Stimulated activated CD4-positive, alpha-beta T cell treated with anti-CD3 and anti-CD28 coated beads, Interleukin-2, amount 100 ng/mL, for 24 hours (primary cell): ENCODE measurements at regions not wholly inside any gene's neighbourhood (a gene's known extent, or its start where the extent isn't known, plus 50 kb on each side); places are given as distances from the start of the nearest gene placed in this dataset.

Experiments used
- DNase-seq, 2 donors: peaks; one replicate each; pipeline ENCODE4 v3.0.0-alpha.2; 2020

DNA sequence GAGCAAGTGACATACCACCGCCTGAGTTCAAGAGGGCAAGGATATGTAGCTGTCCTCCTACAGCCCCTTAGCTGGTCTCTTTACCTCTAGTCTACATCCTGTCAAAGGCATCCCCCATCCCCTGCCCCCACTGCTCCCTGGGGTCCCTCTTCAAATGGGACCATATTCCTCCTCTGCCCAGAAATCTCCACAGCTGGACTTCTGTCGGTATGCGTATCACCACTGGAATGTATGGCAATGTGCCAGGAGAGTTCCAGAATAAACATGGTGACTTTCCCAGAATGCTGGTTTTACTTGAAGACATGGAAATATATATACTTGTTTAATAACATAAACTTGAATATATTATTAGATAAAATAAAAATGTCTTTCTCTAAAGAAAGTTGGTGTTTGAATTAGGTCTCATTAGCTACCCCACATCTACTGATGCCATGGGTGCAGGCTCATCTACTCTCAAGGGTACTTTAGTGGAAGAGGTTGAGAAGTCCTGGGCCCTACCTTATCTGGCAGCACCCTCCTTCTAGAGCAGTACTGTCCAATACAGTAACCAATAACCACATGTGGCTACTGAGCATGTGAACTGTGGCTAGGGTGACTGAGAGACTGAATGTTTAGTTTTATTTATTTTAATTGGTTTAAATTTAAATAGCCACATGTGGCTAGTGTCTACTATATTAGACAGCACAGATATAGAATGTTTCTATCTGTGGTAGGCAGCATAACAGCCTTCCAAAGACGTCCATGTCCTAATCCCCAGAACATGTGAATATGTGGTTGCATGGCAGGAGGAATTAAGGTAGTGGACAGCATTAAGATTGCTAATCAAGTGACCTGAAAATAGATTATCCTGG lies 181.7 kb upstream of the SLC30A5 start:
- DNase-seq, result no peak

DNA sequence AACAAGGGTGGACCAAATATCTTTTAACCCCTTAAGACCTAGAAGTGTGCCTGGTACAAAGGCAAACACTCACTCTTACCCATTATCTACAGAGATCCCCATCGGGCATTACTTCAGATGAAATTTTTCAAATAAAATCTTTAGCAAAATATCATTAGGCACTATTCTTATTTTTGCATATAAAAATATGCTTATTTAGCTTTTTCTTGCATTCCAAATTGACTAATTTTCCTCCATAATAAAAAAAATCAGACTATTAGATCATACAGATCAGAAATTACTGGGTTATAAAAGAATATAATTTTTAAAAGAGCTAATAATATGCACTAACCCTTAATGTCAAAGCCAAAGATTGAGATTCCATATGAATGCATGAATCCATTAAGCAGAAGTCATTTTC lies 178.7 kb upstream of the SLC30A5 start:
- DNase-seq, result no peak

DNA sequence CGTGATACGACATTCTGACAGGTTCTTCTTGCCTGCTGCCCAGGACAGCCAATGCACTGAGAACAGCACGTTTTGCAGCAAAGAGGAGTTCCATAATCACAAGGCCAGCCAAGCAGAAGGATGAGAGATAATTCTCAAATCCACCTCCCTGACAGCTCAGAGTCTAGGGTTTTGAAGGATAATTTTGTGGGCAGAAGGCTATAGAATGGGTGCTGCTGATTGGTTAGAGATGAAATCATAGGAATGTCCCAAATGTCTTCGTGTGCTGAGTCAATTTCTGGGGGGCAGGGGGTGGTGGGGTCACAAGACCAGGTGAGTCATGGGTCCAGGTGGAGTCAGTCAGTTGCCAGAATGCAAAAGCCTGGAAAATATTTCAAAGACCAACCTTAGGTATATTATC lies 175.5 kb upstream of the SLC30A5 start:
- no peak for DNase-seq

DNA sequence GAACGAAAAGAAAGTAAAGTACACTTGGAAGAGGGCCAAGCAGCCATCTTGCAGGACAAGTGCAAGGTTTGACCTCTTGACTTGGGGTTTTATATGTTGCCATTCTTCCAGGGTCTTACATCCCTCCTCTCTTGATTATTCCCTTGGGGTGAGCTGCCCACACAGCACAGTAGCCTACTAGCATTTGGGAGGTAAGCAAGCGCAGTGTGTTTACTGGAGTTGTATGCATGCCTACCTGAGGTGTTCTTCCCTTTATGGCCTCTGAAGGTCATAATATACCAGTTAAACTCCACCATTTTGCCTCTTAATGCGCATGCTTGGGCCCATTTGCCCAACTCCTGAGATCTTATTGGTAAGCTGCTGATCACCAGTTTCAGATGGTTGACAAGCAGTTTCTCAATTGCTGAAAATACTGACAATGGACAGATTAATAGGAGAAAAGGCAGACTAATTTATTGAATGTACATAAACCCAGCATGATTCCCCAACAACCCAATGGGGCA lies 173.8 kb upstream of the SLC30A5 start:
- no peak for DNase-seq

DNA sequence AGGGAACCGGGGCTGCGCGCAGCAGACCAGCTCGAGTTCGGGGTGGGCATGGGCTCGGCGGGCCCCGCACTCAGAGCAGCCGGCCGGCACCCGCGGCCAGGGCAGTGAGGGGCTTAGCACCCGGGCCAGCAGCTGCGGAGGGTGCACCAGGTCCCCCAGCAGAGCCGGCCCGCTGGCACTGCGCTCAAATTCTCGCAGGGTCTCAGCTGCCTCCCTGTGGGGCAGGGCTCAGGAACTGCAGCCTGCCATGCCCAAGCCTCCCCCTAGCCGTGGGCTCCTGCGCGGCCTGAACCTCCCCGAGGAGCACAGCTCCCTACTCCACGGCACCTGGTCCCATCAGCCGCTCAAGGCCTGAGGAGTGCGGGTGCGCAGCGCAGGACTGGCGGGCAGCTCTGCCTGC lies 172.9 kb upstream of the SLC30A5 start:
- no peak for DNase-seq

DNA sequence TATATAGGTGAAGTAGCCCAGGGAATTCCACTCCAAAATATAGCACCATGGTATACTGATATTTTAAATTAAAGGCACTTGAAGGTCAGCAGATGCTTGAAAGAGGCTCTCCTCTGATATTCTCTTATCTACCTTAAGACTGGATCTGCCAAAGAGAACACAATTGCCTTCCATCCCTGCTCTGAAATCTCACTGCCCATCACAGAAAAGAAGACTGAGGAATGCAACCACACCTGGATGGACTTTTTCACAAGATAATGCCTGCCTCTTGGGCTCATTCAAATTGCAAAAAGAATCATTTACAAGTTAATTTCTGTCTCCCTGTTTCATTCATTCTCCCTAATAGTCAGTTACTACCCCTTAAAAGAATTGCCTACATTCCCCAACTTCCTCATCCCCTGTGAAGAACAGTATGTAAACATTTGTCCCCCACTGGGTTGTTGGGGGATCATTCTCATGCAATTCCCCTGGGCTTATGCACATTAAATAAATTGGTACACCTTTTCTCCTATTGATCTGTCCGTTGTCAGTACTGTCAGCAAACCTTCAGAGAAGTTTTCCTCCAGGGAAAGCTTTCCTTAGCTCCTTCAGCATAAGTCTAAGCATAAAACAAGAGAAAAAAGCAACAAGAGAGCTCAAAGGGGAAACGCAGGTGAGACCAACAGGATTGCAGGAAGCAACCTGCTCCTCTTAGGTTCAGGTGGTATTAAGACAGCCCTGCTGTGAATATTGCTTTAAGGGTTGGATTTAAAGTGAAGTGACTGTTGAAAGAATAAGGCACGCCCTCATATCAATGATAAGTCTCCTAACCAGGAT lies 171.4 kb upstream of the SLC30A5 start:
- DNase-seq, result no peak

DNA sequence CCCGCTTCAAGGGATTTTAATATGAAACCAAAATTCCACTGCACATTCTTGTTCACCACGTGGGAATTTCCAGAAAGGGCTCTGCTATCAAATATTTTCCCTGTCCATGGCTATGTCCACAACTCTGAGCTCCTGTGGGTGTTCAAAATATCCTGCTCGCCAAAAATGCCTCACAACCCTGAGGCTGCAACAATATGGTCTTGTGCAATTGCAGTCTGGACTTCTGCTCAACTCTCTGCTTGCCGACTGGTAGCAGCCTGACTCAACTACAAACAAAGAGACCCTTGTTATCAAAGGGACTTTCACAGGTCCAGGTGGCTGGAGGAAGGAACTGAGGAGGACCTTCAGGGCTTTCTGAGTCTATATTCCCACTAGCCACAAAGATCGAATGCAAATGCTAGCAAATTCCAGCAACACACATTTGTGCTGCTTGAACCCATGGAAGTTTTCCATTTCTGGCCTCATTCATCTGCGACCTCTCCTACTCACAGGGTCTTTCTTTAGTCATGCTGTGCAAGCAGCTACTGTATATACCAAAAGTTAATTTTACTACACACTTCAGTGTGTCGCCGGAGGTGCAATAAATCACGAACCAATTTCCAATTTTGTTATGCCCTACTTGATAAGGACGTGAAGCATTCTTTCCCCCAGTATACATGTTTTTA lies 169.2 kb upstream of the SLC30A5 start:
- DNase-seq, result no peak

DNA sequence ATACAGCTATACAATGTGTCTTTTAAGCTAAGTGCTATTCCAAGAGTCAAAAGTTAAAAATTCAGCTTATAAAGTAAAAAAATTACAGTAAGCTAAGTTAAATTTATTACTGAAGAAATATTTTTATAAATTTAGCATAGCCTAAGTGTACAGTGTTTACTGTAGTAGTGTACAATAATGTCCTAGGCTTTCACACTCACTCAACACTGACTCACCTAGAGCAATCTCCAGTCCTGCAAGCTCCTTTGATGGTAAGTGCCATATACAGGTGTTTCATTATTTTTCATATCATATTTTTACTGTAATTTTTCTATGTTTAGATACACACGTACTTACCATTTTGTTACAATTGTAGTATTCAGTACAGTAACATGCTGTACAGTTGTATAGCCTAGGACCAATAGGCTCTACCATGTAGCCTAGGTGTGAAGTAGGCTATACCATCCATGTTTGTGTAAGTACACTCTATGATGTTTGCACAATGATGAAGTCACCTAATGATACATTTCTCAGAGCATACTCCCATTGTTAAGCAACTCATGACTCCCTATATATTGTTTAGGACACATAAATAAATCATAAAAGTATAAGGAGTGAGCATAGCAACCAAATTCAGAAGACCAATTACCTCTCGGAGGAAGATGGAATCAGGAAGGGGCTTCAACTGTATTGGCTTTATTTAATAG lies 165.1 kb upstream of the SLC30A5 start:
- no peak for DNase-seq

DNA sequence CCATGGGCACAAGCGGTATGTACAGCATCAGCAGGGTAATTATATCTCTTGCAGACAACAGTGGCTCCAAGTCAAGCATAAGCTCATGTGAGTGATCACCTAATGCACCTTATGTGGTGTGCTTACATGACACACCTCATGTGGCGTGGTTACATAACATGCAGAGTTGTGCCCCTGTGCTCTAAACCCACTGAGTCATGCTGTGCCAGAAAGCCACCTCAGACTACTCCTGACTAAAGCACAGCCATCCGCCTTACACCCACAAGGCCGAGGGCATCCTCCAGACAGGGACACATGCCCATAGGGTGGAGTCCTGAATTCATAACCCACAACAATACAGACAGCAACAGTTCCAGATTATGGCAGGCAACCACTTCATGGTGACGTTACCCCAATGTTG lies 163.7 kb upstream of the SLC30A5 start:
- no peak for DNase-seq

DNA sequence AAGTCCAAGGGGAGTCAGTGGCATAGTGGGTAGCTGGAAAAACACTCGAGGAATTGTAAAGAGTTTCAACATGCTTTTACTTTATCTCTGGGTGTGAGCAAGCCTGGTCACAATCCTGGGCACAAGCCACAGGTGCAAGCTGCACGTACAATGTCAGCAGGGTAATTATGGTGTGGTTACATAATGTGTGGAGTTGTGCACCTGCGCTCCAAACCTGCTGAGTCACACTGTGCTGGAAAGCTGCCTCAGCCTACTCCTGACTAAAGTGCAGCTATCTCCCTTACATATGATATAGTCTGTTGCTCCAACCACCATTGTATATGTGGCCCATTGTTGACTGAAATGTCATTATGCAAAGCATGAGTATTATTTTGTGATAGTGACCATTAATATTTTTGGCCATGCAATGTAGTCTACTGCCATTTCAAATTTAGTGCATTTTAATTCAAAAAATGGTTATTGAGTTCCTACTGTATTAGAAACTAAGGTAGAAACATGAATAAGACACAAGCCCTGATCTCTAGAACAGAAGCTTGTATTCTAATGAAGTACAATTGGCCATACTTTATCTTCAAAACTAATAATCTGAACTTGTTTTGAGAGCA lies 160.9 kb upstream of the SLC30A5 start:
- DNase-seq, result peak in 1 of 2 donors; percentile 10

DNA sequence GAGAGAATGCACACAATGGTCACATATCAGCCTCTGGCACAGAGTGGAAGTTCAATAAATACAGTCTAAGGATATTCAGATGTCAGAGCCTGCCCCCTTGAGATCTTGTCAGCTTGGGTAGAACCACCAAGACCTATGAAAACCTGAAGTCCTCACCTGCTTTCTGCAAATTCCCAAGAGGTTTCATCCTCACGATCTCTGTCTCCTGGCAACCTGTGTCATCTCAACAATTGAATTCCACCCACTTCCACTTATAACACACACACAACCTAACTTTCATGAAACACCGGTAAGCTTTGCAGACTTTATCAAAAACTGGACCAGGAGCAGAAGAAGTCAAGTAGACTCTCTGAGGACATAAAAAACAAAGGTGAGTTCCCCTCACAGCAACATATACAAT lies 151.6 kb upstream of the SLC30A5 start:
- DNase-seq, result no peak

DNA sequence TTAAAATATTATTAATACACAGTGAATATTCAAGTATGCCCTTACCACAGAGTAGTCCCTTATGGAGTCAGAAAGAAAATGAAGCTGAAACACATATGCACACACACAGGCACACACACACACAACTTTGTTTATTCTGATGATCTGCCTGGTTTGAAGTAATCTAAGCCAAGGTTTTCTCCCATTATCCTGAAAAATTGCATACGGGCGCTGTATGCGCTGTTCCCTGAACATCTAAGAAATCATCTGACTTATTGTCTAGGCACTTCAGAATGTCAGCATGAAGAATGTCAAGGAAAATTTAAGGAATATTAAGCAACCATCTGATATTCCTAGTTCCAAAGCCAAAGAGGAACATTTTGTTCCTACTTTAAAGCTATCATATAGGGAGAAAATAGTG lies 147.1 kb upstream of the SLC30A5 start:
- no peak for DNase-seq

DNA sequence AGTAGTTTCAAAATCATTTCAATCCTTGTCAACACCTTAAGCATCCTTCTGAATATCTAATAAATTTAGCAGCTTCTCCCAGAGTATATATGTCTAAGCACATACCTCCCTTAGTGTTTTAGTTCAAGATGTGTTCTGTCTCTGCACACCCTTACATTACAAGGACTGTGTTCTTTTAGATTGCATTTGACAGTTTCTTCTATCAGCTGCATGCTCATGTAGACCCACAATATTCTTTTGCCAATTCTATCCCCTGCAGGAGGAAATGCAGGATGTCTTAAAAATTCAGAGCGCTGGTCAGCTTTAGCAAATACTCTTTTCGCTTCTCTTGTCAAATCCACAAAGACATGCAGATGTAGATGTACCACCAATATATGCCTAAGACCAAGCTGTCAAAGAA lies 145.8 kb upstream of the SLC30A5 start:
- no peak for DNase-seq

DNA sequence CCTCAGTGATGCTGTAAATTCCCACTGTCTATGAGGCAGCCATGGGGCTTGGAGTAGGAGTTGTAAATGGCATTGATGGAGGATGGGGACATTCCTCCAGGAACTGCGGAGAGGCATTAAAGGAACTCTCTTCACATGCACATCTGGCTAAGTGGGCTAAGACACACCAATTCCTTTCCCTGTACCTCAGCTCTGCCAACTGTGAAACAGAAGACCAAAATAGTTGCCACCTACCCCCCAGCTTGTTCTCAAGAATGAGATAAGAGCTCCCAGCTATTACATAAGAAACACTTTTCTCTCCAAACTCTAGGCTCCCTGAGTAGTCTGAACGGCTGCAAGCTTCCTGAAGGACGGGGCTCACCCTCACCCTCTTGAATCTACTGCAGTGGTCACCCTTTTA lies 144.6 kb upstream of the SLC30A5 start:
- no peak for DNase-seq

DNA sequence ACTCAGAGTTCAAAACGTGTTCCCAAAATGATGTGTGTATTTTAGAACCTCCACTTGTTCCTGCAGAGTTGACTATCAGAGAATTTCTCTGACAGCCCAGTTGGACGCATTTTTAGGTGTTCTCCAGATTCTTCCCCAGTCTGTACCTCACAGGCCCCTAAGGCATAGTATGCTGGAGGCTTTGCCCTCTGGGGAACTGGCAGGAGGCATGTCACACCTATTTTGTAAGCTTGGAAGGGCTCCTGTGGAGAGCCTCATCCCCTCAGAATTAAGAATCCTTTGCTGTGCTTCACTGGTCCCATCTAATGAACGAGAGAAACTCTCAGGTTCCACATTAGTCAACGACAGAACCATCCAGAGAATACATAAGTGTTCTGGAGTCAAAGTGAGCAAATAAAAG lies 144.1 kb upstream of the SLC30A5 start:
- DNase-seq, result no peak

DNA sequence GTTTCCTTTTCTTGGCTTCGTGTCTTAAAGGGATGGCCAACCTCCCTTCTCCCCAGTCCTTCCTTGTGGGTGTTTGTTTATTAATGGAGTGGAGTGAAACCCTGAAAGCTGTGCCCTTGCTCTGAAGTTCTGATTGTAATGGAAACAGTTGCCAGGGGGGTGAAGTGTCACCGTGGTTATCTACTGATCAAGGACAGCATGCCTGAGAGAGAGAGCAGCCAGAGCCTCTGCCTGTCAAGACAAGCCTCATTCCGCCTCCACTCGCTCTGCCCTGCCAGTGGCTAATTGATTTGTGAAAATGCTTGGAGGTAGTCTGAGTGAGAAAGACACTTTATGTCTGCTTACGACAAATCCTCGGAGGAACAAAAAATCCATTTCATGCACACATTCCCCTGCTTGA lies 143.7 kb upstream of the SLC30A5 start:
- DNase-seq, result no peak

DNA sequence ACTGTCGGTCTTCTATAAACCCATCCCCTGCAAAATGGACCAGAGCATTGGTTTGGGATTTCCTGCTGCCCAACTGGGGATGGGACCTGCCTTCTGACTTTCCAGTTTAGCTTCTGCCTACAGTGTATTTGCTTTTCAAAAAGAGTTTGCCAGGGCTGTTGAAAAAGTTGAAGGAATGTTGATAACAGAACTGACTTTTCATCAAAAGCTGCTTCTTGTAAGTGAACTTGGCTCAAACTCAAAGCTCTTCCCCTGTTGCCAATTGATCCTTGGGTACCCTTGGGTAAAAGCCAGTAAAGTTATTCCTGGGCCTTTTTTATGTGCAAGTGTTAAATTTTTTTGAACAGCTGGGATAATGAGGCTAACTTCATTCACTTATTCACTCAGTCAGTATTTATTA lies 142.9 kb upstream of the SLC30A5 start:
- no peak for DNase-seq

DNA sequence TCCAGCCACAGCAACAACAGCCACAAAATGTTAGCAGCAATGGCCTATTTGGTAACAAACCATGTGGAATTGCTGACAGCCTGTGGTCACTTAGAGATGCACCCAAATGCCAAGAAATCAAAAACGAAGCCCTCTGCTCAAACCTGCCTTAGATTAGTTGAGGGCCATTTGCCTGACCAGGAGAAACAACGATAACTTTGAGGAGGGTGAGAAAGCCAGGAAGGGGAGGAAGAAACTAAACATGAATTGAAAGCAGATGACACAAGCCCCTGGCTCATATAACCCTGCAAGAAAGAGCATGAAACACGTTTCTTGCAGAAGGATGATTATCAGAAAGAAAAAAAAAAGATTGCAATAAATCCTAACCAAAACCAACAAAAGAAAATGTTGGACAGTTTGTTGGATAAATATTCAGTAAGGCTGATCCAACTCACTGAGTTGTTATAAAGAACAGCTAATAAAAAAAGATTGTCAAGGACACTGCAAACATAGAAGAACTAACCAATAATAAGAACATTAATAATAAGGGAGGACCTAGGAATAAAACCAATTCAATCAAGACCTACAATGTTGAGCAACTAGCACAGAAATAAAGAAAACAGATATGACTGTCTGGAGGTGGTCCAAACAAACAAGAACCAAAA lies 140.5 kb upstream of the SLC30A5 start:
- DNase-seq, result no peak

DNA sequence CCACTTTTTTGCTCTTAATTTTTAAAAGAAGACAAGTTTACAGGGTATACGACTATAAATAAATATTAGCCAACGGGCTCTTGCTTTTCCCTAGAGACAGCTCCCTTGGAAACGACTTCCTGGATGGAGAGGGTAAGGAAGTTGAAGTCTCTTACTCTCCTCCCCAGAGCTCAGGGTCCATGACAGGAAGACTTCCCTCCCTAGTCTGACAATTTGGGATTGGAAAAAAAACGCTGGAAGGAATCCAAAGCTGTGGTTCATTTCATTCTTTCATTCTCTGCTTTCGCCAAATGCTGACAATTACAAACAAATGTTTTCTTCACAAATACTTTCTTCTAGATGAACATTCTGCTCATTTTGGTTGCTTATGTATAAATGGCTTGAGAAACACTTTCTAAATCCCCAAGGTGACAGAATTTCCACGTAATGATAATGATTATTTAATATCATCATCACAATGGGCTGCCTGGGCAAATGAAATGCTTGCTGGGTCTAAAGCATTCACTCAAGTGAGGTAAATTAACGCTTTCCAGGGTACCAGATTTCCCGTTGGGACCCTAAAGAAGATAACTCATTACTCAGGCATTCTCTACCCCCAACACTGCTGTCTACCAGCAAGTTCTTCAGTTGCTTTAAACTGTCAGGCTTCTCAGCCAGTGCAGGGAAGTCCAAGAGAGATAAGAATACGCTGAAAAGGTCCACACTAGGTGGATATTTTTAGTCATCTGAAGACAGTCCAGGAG lies 139.8 kb upstream of the SLC30A5 start:
- DNase-seq, result no peak

DNA sequence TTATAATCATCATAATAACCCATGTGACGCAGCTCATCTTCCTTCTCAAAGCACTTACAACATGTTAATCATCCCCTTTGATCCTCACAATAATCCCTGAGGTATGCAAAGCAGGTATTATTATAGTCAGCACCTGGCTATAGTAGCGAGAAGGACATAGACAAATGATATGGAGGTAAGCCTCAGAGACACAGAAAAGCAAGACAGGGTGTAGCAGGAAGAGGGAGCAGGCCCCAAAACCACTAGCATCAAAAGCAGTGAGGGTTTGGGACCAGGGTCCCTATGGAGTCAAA lies 139.2 kb upstream of the SLC30A5 start:
- no peak for DNase-seq

DNA sequence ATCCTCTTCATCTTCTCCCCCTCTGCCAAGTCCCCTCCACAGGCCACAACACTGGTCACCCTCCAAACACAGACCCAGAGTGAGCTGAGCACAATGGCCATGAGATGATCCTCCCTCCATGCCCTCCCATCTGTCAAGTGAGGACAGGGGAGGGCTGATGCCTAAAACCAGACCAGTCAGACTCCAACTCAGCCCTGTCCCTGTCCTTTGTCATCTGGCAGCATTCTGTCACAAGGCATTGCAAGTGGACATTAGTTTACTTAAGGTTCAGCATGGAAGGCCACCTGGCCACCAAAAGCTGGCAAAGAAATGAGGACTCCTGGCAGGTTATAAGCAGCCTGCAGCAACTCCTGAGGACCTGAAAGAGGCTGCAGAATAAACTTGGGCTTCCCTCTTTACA lies 136.2 kb upstream of the SLC30A5 start:
- DNase-seq, result no peak

DNA sequence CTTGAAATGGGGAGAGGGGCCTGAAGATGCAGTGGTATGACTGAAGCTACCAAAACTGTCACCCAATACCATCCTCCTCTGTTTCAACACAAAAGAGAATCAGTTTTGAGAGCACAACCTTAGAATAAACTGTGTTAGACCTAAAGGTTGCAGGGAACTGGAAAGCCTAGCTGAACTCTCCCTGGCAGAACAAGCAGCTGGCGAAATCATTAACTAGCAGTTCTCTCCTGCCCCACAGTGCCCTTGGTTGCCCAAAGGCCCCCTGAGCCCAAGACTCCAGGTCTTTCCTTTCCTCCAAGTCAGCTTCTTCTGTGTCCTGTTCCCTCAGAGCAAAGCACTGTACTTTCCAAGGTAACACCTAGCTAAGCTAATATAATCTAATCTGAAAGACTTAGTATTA lies 135.4 kb upstream of the SLC30A5 start:
- DNase-seq, result no peak
